CD4-positive, CD25-positive, alpha-beta regulatory T cell (primary cell): ENCODE measurements at regions not wholly inside any gene's neighbourhood (a gene's known extent, or its start where the extent isn't known, plus 50 kb on each side); places are given as distances from the start of the nearest gene placed in this dataset.

Source experiments
- ATAC-seq, 2 donors: fragments of 150-1000 bp; cut with Tn5 transposase; one replicate each; pipeline ENCODE4 v1.10.0; 2021; ENCODE audit warnings: low read depth in 2 of 2, moderate number of reproducible peaks in 2 of 2, moderate library complexity in 1 of 2
- DNase-seq, 3 donors: peaks; one replicate each; pipeline versions ENCODE4 v3.0.0 to v3.0.0-alpha.2; 2012 to 2022; ENCODE audit warnings: mixed read lengths in 1 of 3
- H3K27ac ChIP-seq: one replicate; pipeline ENCODE4 v1.7.0; 2013; ENCODE audit warnings: mild to moderate bottlenecking, low read length; ENCODE audit not compliant: insufficient read depth, poor library complexity, severe bottlenecking
- H3K27me3 ChIP-seq: one replicate; pipeline ENCODE4 v1.7.0; 2013; ENCODE audit warnings: low read length; ENCODE audit not compliant: control insufficient read depth, insufficient read depth
- H3K36me3 ChIP-seq: one replicate; pipeline ENCODE4 v1.7.0; 2013; ENCODE audit warnings: mild to moderate bottlenecking, low read length, moderate library complexity; ENCODE audit not compliant: control insufficient read depth, insufficient read depth
- H3K4me1 ChIP-seq: 2 replicates; pipeline ENCODE4 v1.7.0; 2013; ENCODE audit warnings: mild to moderate bottlenecking, low read length; ENCODE audit not compliant: insufficient read depth, control insufficient read depth, poor library complexity, severe bottlenecking
- H3K4me3 ChIP-seq: one replicate; pipeline ENCODE4 v1.7.0; 2013; ENCODE audit warnings: low read depth, mild to moderate bottlenecking, low read length, moderate library complexity
- H3K9me3 ChIP-seq, 2 experiments: 1 replicate in 1 of 2; 2 replicates in 1 of 2; pipeline ENCODE4 v1.7.0; 2013; ENCODE audit warnings: low read length in 2 of 2, mild to moderate bottlenecking in 1 of 2, moderate library complexity in 1 of 2; ENCODE audit not compliant: control insufficient read depth in 2 of 2
- H3K27ac Mint-ChIP-seq, 3 donors: one replicate each; pipeline ENCODE4 v1.8.0; 2020 to 2022; ENCODE audit warnings: mild to moderate bottlenecking in 3 of 3, mixed read lengths in 3 of 3, moderate library complexity in 2 of 3
- H3K27me3 Mint-ChIP-seq: one replicate; pipeline ENCODE4 v1.8.0; 2022; ENCODE audit warnings: mild to moderate bottlenecking, mixed read lengths
- H3K36me3 Mint-ChIP-seq: one replicate; pipeline ENCODE4 v1.8.0; 2020; ENCODE audit warnings: mixed read lengths
- H3K4me1 Mint-ChIP-seq, 4 donors: one replicate each; pipeline ENCODE4 v1.8.0; 2020 to 2022; ENCODE audit warnings: mixed read lengths in 4 of 4, mild to moderate bottlenecking in 1 of 4
- H3K4me3 Mint-ChIP-seq, 4 donors: one replicate each; pipeline ENCODE4 v1.8.0; 2020 to 2022; ENCODE audit warnings: mild to moderate bottlenecking in 4 of 4, mixed read lengths in 4 of 4, moderate library complexity in 3 of 4
- H3K9me3 Mint-ChIP-seq, 7 donors: one replicate each; pipeline ENCODE4 v1.8.0; 2020 to 2022; ENCODE audit warnings: mixed read lengths in 7 of 7, mild to moderate bottlenecking in 3 of 7, moderate library complexity in 2 of 7

GRCh38 chr12:73906757-73907156 is 630.9 kb upstream of the ATXN7L3B start:
- Histone ChIP-seq H3K27me3 (no peaks in the 10 kb centered on the region), H3K4me3 (no peak overlapping the region), H3K27ac (no peak overlapping the region), H3K4me1 (no peaks in the 10 kb centered on the region), H3K36me3 (no peaks in the 10 kb centered on the region), H3K9me3 (no peaks in the 10 kb centered on the region)
- Mint-ChIP-seq H3K9me3 (peaks cover 0 to 16% (median 7%) of the 10 kb centered on the region in 7 donors), H3K36me3 (no peaks in the 10 kb centered on the region), H3K27me3 (no peaks in the 10 kb centered on the region), H3K4me3 (no peak overlapping the region), H3K27ac (no peak overlapping the region), H3K4me1 (no peaks in the 10 kb centered on the region)
- DNase-seq = no peak
- no peak for ATAC-seq

GRCh38 chr12:73935817-73936216 is 601.8 kb upstream of the ATXN7L3B start:
- Mint-ChIP-seq H3K27ac (no peak overlapping the region), H3K36me3 (no peaks in the 10 kb centered on the region), H3K4me1 (no peaks in the 10 kb centered on the region), H3K9me3 (peaks cover 0 to 4% (median 1%) of the 10 kb centered on the region in 7 donors), H3K4me3 (no peak overlapping the region), H3K27me3 (no peaks in the 10 kb centered on the region)
- Histone ChIP-seq H3K4me3 (no peak overlapping the region), H3K9me3 (peaks cover 0 to 5% of the 10 kb centered on the region in 2 experiments), H3K36me3 (no peaks in the 10 kb centered on the region), H3K4me1 (no peaks in the 10 kb centered on the region), H3K27ac (no peak overlapping the region), H3K27me3 (no peaks in the 10 kb centered on the region)
- ATAC-seq = no peak
- no peak for DNase-seq

- no peaks in the 10 kb centered on the region for H3K27me3 ChIP-seq
- no peak for DNase-seq
- H3K4me3 ChIP-seq = no peak overlapping the region
- H3K27ac ChIP-seq = no peak overlapping the region
- H3K36me3 ChIP-seq = no peaks in the 10 kb centered on the region
- no peaks in the 10 kb centered on the region for H3K36me3 Mint-ChIP-seq
- H3K9me3 ChIP-seq = no peaks in the 10 kb centered on the region
- H3K4me1 ChIP-seq = no peaks in the 10 kb centered on the region
- H3K27me3 Mint-ChIP-seq = no peaks in the 10 kb centered on the region
- ATAC-seq = no peak
- H3K4me3 Mint-ChIP-seq = no peak overlapping the region
- no peak overlapping the region for H3K27ac Mint-ChIP-seq
- no peaks in the 10 kb centered on the region for H3K4me1 Mint-ChIP-seq
- H3K9me3 Mint-ChIP-seq = peaks cover 0 to 18% (median 6%) of the 10 kb centered on the region in 7 donors
These were observed 590.2 kb upstream of the ATXN7L3B start for GRCh38 chr12:73947326-73948026.

- DNase-seq (no peak), ATAC-seq (no peak)
- peaks cover 0 to 2% of the 10 kb centered on the region in 2 experiments for H3K9me3 ChIP-seq
- Mint-ChIP-seq H3K27me3 (no peaks in the 10 kb centered on the region), H3K36me3 (no peaks in the 10 kb centered on the region), H3K4me1 (no peaks in the 10 kb centered on the region), H3K4me3 (no peak overlapping the region), H3K27ac (no peak overlapping the region), H3K9me3 (peaks cover 2 to 19% (median 6%) of the 10 kb centered on the region in 7 donors)
- no peaks in the 10 kb centered on the region for H3K4me1 ChIP-seq
- no peaks in the 10 kb centered on the region for H3K36me3 ChIP-seq
- no peak overlapping the region for H3K4me3 ChIP-seq
- H3K27ac ChIP-seq = no peak overlapping the region
- no peaks in the 10 kb centered on the region for H3K27me3 ChIP-seq
These were observed 587.1 kb upstream of the ATXN7L3B start for GRCh38 chr12:73950507-73950906.

- Mint-ChIP-seq H3K36me3 (no peaks in the 10 kb centered on the region), H3K4me1 (no peaks in the 10 kb centered on the region), H3K27me3 (no peaks in the 10 kb centered on the region), H3K4me3 (no peak overlapping the region), H3K27ac (no peak overlapping the region), H3K9me3 (peaks cover 2 to 14% (median 6%) of the 10 kb centered on the region in 7 donors)
- no peak overlapping the region for H3K27ac ChIP-seq
- no peaks in the 10 kb centered on the region for H3K27me3 ChIP-seq
- ATAC-seq (no peak), DNase-seq (no peak)
- no peak overlapping the region for H3K4me3 ChIP-seq
- peaks cover 0 to 2% of the 10 kb centered on the region in 2 experiments for H3K9me3 ChIP-seq
- no peaks in the 10 kb centered on the region for H3K4me1 ChIP-seq
- H3K36me3 ChIP-seq = no peaks in the 10 kb centered on the region
These were observed 585.5 kb upstream of the ATXN7L3B start for GRCh38 chr12:73951956-73952703.

- Histone ChIP-seq H3K36me3 (no peaks in the 10 kb centered on the region), H3K27me3 (no peaks in the 10 kb centered on the region), H3K4me1 (no peaks in the 10 kb centered on the region), H3K27ac (no peak overlapping the region), H3K9me3 (no peaks in the 10 kb centered on the region), H3K4me3 (no peak overlapping the region)
- Mint-ChIP-seq H3K36me3 (no peaks in the 10 kb centered on the region), H3K9me3 (peaks cover 1 to 6% (median 4%) of the 10 kb centered on the region in 7 donors), H3K27me3 (no peaks in the 10 kb centered on the region), H3K4me3 (no peak overlapping the region), H3K27ac (no peak overlapping the region), H3K4me1 (no peaks in the 10 kb centered on the region)
- no peak for DNase-seq
- ATAC-seq = no peak
These were observed 573.0 kb upstream of the ATXN7L3B start for GRCh38 chr12:73964641-73965040.

GRCh38 chr12:73973486-73973885 is 564.1 kb upstream of the ATXN7L3B start:
- no peak overlapping the region for H3K27ac Mint-ChIP-seq
- DNase-seq (no peak), ATAC-seq (no peak)
- H3K9me3 Mint-ChIP-seq = peaks cover 3 to 24% (median 6%) of the 10 kb centered on the region in 7 donors
- Histone ChIP-seq H3K4me3 (no peak overlapping the region), H3K27me3 (no peaks in the 10 kb centered on the region), H3K9me3 (no peaks in the 10 kb centered on the region), H3K4me1 (no peaks in the 10 kb centered on the region), H3K36me3 (no peaks in the 10 kb centered on the region), H3K27ac (no peak overlapping the region)
- H3K36me3 Mint-ChIP-seq = no peaks in the 10 kb centered on the region
- no peaks in the 10 kb centered on the region for H3K4me1 Mint-ChIP-seq
- H3K27me3 Mint-ChIP-seq = no peaks in the 10 kb centered on the region
- H3K4me3 Mint-ChIP-seq = no peak overlapping the region

- no peak overlapping the region for H3K27ac Mint-ChIP-seq
- no peaks in the 10 kb centered on the region for H3K4me1 ChIP-seq
- DNase-seq (no peak), ATAC-seq (no peak)
- H3K36me3 Mint-ChIP-seq = no peaks in the 10 kb centered on the region
- no peaks in the 10 kb centered on the region for H3K27me3 ChIP-seq
- H3K36me3 ChIP-seq = no peaks in the 10 kb centered on the region
- peaks cover 0 to 8% (median 4%) of the 10 kb centered on the region in 7 donors for H3K9me3 Mint-ChIP-seq
- no peak overlapping the region for H3K4me3 Mint-ChIP-seq
- no peaks in the 10 kb centered on the region for H3K4me1 Mint-ChIP-seq
- no peak overlapping the region for H3K27ac ChIP-seq
- no peak overlapping the region for H3K4me3 ChIP-seq
- H3K27me3 Mint-ChIP-seq = no peaks in the 10 kb centered on the region
- no peaks in the 10 kb centered on the region for H3K9me3 ChIP-seq
These were observed 553.1 kb upstream of the ATXN7L3B start for GRCh38 chr12:73984552-73984951.
